ENCODE measurements at regions not wholly inside any gene's neighbourhood (a gene's known extent, or its start where the extent isn't known, plus 50 kb on each side); places are given as distances from the start of the nearest gene placed in this dataset.

DNA sequence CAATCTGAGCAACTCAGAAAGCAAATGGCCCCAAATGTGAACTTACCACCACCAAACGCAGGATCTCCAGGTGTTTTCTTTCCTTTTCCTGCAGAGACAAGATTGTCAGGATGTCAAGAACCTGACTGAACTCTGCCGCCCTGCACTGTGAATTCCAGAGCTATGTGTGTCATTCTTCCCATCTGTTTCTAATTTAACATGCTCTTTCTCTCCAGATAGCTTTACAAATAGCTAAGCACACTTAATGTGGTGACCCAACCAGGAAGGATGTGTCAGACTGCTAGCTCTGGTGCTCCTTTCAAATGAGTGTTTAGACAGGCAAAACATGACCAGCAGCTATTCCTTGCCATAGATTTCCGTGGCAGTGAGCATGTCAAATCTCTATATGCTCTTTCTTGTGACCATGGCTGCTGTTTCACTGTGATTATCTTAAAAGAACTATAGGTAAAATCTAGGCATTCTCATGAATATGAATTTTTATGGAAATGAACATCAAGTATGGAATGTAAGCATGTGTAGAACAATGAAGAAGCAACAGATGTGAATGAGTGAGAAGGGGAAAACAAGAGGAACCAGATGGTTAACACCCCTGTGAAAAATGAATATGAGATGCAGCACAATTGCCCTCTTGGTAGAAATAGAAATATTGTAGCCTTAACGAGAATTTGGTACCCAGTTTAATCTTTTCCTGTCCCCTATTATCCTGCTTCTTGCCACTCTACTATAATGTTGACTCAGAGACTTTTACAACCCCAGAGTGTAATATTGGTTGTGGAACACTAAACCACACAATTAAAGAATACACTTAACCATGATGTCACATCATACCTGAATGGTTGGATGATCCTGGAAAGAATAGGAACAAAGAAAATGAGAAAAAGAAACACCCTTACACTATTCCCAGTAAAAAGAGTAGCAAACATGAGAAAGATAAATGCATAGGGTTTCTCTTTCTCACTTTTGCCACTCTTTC lies 247.8 kb upstream of the DKK2 start:
- TF ChIP-seq, protein P1, sequence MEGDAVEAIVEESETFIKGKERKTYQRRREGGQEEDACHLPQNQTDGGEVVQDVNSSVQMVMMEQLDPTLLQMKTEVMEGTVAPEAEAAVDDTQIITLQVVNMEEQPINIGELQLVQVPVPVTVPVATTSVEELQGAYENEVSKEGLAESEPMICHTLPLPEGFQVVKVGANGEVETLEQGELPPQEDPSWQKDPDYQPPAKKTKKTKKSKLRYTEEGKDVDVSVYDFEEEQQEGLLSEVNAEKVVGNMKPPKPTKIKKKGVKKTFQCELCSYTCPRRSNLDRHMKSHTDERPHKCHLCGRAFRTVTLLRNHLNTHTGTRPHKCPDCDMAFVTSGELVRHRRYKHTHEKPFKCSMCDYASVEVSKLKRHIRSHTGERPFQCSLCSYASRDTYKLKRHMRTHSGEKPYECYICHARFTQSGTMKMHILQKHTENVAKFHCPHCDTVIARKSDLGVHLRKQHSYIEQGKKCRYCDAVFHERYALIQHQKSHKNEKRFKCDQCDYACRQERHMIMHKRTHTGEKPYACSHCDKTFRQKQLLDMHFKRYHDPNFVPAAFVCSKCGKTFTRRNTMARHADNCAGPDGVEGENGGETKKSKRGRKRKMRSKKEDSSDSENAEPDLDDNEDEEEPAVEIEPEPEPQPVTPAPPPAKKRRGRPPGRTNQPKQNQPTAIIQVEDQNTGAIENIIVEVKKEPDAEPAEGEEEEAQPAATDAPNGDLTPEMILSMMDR (IDR thresholded peaks at IDR 0.05; ENCODE audit: insufficient read depth, low read length): no peak
- TF ChIP-seq POLR2AphosphoS5 (IDR thresholded peaks at IDR 0.05; ENCODE audit: low read depth): no peak
